ENCODE measurements at regions not wholly inside any gene's neighbourhood (a gene's known extent, or its start where the extent isn't known, plus 50 kb on each side); places are given as distances from the start of the nearest gene placed in this dataset.
"Not testable (repeated sequence)": the region's sequence is repeated elsewhere in the genome, so short reads cannot be mapped to it uniquely, and the experiment has no call there.

DNA sequence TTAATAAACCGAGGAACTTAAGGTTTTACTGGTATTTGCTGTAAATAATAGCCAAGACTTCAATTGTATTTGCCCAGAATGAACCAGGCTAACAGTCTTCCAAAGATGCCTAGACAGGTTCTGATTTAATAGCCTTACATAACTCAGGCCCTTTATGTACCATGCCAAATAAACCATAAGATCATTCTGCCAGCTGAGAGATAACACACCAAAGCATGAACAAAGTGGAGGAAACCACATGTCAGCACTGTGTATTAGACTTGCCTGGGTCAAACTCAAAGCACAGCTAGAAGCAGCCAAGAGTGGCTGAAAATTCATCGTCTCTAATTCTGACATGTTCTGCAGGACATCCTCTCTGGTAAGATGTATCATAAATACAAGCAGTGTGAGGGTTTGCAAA lies 319.3 kb upstream of the ZNF608 start:
- 0 out of 2 replicates have a peak, but pooled peaks cover 3% of the 10 kb centered on the region for H3K9me3 ChIP-seq (ENCODE audit: insufficient read depth, low read length)
- TF ChIP-seq SUZ12 (IDR thresholded peaks at IDR 0.05; ENCODE audit: extremely low read depth, insufficient read depth, insufficient read length), result no peak
- TF ChIP-seq YY1 (IDR thresholded peaks at IDR 0.05; ENCODE audit: insufficient read depth, insufficient read length), result no peak
- no peak for TF ChIP-seq ZNF274 (IDR thresholded peaks at IDR 0.05; ENCODE audit: low read depth, low read length)
- no peak overlapping the region for H3K4me3 ChIP-seq (ENCODE audit: insufficient read length, low read depth)
- DNase-seq (ENCODE audit: low read depth, low spot score), result no peak
- H3K27me3 ChIP-seq (ENCODE audit: insufficient read depth, insufficient read length), result no peaks in the 10 kb centered on the region
- H3K4me1 ChIP-seq (ENCODE audit: insufficient read depth, insufficient read length), result no peaks in the 10 kb centered on the region
- no peaks in the 10 kb centered on the region for H3K36me3 ChIP-seq (ENCODE audit: insufficient read depth, insufficient read length, low read length)
- H3K9ac ChIP-seq (ENCODE audit: insufficient read length, low read depth), result no peak overlapping the region

DNA sequence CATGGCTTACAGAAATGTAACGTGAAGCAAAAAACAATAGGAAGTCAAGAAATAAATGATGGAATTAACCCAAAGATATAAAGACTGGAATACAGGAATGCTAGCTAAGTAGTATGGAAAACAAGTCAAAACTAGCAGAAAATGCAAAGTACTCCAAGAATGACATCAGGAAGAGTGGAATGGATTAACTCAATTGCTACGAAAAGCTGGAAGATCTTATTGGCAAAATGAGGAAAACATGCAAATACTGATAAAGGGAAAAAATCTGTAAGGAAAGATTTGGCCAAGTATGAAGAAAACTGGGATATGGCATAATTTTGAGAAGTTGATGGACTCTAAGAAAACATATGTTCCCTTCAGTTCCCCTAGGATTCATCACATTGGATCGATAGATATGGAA lies 324.5 kb upstream of the ZNF608 start:
- TF ChIP-seq SUZ12 (IDR thresholded peaks at IDR 0.05; ENCODE audit: extremely low read depth, insufficient read depth, insufficient read length) (no peak), ZNF274 (IDR thresholded peaks at IDR 0.05; ENCODE audit: low read depth, low read length) (no peak), YY1 (IDR thresholded peaks at IDR 0.05; ENCODE audit: insufficient read depth, insufficient read length) (no peak)
- no peak overlapping the region for H3K9ac ChIP-seq (ENCODE audit: insufficient read length, low read depth)
- no peak overlapping the region for H3K4me3 ChIP-seq (ENCODE audit: insufficient read length, low read depth)
- DNase-seq (ENCODE audit: low read depth, low spot score), result no peak
- no peaks in the 10 kb centered on the region for H3K27me3 ChIP-seq (ENCODE audit: insufficient read depth, insufficient read length)
- no peaks in the 10 kb centered on the region for H3K4me1 ChIP-seq (ENCODE audit: insufficient read depth, insufficient read length)
- no peaks in the 10 kb centered on the region for H3K36me3 ChIP-seq (ENCODE audit: insufficient read depth, insufficient read length, low read length)
- H3K9me3 ChIP-seq (ENCODE audit: insufficient read depth, low read length), result peaks cover 21% of the 10 kb centered on the region

DNA sequence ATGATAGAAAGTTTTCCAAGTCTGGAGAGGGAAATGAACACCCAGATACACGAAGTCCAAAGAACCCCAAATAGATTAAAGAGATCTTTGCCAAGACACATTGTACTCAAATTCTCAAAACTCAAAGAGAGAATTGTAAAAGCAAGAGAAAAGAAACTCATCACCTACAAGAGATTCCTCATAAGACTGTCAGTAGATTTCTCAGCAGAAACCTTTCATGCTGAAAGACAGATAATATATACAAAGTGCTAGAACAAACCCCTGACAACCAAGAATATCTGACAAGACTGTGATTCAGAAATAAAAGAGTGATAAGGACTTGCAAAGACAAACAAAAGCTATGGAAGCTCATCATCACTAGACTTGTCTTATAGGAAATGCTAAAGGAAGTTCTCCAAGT lies 326.7 kb upstream of the ZNF608 start:
- H3K9ac ChIP-seq (ENCODE audit: insufficient read length, low read depth), result no peak overlapping the region
- no peak overlapping the region for H3K4me3 ChIP-seq (ENCODE audit: insufficient read length, low read depth)
- DNase-seq (ENCODE audit: low read depth, low spot score), result no peak
- H3K9me3 ChIP-seq (ENCODE audit: insufficient read depth, low read length), result peaks cover 21% of the 10 kb centered on the region
- no peaks in the 10 kb centered on the region for H3K36me3 ChIP-seq (ENCODE audit: insufficient read depth, insufficient read length, low read length)
- TF ChIP-seq SUZ12 (IDR thresholded peaks at IDR 0.05; ENCODE audit: extremely low read depth, insufficient read depth, insufficient read length) (no peak), ZNF274 (IDR thresholded peaks at IDR 0.05; ENCODE audit: low read depth, low read length) (no peak), YY1 (IDR thresholded peaks at IDR 0.05; ENCODE audit: insufficient read depth, insufficient read length) (no peak)
- H3K4me1 ChIP-seq (ENCODE audit: insufficient read depth, insufficient read length), result no peaks in the 10 kb centered on the region
- no peaks in the 10 kb centered on the region for H3K27me3 ChIP-seq (ENCODE audit: insufficient read depth, insufficient read length)

DNA sequence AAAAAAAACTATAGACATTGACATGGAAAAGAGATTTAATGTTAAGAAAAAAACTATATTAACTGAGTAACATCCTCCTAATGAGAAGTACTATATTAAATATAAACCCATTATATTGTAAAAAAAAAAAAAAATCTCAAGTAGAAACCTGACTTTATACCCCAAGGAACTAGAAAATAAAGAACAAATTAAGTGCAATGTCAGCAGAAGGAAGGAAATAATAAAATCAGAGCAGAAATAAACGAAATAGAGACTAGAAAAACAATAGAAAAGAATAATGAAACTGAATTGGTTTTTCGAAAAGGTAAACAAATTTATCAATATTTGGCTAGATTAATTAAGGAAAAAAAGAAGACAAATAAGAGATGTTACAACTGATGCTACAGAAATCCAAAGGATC lies 329.1 kb upstream of the ZNF608 start:
- H3K9me3 ChIP-seq (ENCODE audit: insufficient read depth, low read length), result peaks cover 18% of the 10 kb centered on the region
- H3K9ac ChIP-seq (ENCODE audit: insufficient read length, low read depth), result no peak overlapping the region
- DNase-seq (ENCODE audit: low read depth, low spot score), result no peak
- no peak for TF ChIP-seq SUZ12 (IDR thresholded peaks at IDR 0.05; ENCODE audit: extremely low read depth, insufficient read depth, insufficient read length)
- TF ChIP-seq YY1 (IDR thresholded peaks at IDR 0.05; ENCODE audit: insufficient read depth, insufficient read length), result no peak
- TF ChIP-seq ZNF274 (IDR thresholded peaks at IDR 0.05; ENCODE audit: low read depth, low read length), result no peak
- no peaks in the 10 kb centered on the region for H3K4me1 ChIP-seq (ENCODE audit: insufficient read depth, insufficient read length)
- H3K4me3 ChIP-seq (ENCODE audit: insufficient read length, low read depth), result no peak overlapping the region
- H3K27me3 ChIP-seq (ENCODE audit: insufficient read depth, insufficient read length), result no peaks in the 10 kb centered on the region
- H3K36me3 ChIP-seq (ENCODE audit: insufficient read depth, insufficient read length, low read length), result no peaks in the 10 kb centered on the region

DNA sequence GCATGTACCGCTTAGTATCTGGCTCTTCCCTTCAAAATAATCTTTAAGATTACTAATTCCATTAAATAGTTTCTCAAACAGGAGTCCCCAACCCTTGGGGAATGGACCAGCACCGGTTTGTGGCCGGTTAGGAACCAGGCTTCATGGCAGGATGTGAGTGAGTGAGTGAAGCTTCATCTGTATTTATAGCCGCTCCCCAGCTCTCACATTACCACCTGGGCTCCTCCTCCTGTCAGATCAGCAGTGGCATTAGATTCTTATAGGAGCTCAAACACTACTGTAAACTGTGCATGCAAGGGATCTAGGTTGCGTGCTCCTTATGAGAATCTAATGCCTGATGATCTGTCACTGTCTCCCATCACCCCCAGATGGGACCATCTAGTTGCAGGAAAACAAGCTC lies 332.6 kb upstream of the ZNF608 start:
- not testable (repeated sequence) for H3K36me3 ChIP-seq (ENCODE audit: insufficient read depth, insufficient read length, low read length); H3K27me3 ChIP-seq (ENCODE audit: insufficient read depth, insufficient read length); H3K9me3 ChIP-seq (ENCODE audit: insufficient read depth, low read length); H3K9ac ChIP-seq (ENCODE audit: insufficient read length, low read depth); H3K4me1 ChIP-seq (ENCODE audit: insufficient read depth, insufficient read length); H3K4me3 ChIP-seq (ENCODE audit: insufficient read length, low read depth); DNase-seq (ENCODE audit: low read depth, low spot score)

DNA sequence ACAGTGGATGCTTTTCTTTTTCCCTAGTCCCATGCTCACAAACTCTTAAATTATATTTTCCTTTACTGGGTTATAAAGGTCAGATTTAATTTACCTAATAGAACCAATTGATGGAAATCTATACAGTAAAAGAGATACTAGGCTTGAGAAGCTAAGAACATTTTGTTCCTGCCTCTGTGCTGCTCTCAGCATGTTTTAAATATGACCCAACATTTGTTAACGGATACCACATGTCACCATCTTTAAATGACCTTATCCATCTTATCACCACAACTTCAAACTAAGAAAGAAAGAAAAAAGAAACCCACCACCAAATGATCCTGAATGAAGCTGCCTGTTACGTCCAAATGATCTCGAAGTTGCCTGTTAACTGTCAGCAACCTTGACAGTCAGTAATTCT lies 334.7 kb upstream of the ZNF608 start:
- Histone ChIP-seq H3K36me3 (ENCODE audit: insufficient read depth, insufficient read length, low read length) (no peaks in the 10 kb centered on the region), H3K27me3 (ENCODE audit: insufficient read depth, insufficient read length) (no peaks in the 10 kb centered on the region), H3K4me1 (ENCODE audit: insufficient read depth, insufficient read length) (no peaks in the 10 kb centered on the region), H3K4me3 (ENCODE audit: insufficient read length, low read depth) (no peak overlapping the region), H3K9ac (ENCODE audit: insufficient read length, low read depth) (no peak overlapping the region), H3K9me3 (ENCODE audit: insufficient read depth, low read length) (no peaks in the 10 kb centered on the region)
- DNase-seq (ENCODE audit: low read depth, low spot score), result no peak
- TF ChIP-seq ZNF274 (IDR thresholded peaks at IDR 0.05; ENCODE audit: low read depth, low read length) (no peak), YY1 (IDR thresholded peaks at IDR 0.05; ENCODE audit: insufficient read depth, insufficient read length) (no peak)

DNA sequence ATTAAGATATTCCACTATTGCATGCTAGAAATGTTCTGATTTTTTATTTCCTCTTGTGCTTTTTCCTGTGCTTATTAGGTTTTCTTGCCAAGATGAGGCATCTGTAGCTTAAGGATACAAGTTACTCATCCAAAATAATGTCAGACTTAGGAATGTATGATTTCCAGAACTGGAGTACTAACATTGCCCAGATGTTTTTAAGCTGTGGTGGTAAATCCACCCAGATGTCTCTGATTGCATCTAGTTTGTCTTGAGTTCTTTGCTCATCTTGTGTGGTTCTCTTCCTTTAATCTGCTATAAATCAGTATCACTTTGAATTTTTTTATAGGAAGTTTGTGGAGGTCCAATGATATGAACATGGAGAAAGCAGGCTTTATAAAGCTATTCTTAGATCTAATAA lies 337.5 kb upstream of the ZNF608 start:
- Histone ChIP-seq H3K27me3 (ENCODE audit: insufficient read depth, insufficient read length) (no peaks in the 10 kb centered on the region), H3K4me3 (ENCODE audit: insufficient read length, low read depth) (no peak overlapping the region), H3K9ac (ENCODE audit: insufficient read length, low read depth) (no peak overlapping the region), H3K9me3 (ENCODE audit: insufficient read depth, low read length) (peaks cover 12% of the 10 kb centered on the region; the same call in 1 of the 2 replicates), H3K36me3 (ENCODE audit: insufficient read depth, insufficient read length, low read length) (no peaks in the 10 kb centered on the region), H3K4me1 (ENCODE audit: insufficient read depth, insufficient read length) (no peaks in the 10 kb centered on the region)
- TF ChIP-seq YY1 (IDR thresholded peaks at IDR 0.05; ENCODE audit: insufficient read depth, insufficient read length) (no peak), ZNF274 (IDR thresholded peaks at IDR 0.05; ENCODE audit: low read depth, low read length) (no peak), SUZ12 (IDR thresholded peaks at IDR 0.05; ENCODE audit: extremely low read depth, insufficient read depth, insufficient read length) (no peak)
- no peak for DNase-seq (ENCODE audit: low read depth, low spot score)
